ENCODE measurements at regions not wholly inside any gene's neighbourhood (a gene's known extent, or its start where the extent isn't known, plus 50 kb on each side); places are given as distances from the start of the nearest gene placed in this dataset.
"Not testable (repeated sequence)": the region's sequence is repeated elsewhere in the genome, so short reads cannot be mapped to it uniquely, and the experiment has no call there.

DNA sequence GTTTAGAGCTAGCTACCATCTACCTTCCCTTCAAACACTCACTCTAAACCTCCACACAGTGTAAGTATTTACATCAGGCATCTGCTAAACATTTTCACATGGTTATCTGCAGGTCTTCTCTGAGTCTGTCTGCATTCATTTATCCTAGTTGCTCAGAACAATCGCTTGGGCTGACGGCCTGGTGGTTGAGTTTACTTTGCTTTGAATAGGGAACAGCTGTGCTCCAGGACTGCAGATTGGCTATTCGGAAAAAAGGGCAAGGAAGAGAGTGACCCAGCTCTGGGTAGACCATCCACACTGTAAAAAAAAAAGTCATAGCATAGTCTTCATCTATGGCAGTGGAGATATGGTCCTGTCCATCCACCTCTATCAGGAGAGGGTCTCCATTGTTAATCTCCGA lies 115.3 kb upstream of the ESR1 start:
- intact Hi-C loops (cut with DNase I; ENCODE audit: low total_unique reads): no loop called here
- H3K9me3 ChIP-seq: no peaks in the 10 kb centered on the region
- H3K4me3 ChIP-seq: peak overlapping the region; percentile 33
- no peaks in the 10 kb centered on the region for H3K36me3 ChIP-seq
- no peak for TF ChIP-seq POLR2A (IDR thresholded peaks at IDR 0.05)
- peak overlapping the region; percentile 88 to 94 for H3K27ac ChIP-seq
- H3K27me3 ChIP-seq: no peaks in the 10 kb centered on the region
- no peak for DNase-seq
- no peaks in the 10 kb centered on the region for H3K4me1 ChIP-seq

DNA sequence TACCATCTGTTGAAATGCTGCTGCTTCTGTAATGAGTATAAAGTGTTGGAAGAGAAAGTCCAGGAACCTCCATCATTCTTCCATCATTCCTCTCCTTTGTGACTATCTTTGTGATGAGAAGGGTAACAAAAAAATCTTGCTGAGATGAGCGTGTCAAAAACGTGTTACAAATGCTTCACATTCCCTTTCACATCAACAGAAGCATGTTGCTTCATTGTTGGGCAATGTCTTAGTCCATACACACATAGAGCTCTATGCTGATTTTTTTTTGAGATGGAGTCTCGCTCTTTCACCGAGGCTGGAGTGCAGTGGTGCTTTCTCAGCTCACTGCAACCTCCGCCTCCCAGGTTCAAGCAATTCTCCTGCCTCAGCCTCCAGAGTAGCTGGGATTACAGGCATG lies 114.1 kb upstream of the ESR1 start:
- no peaks in the 10 kb centered on the region for H3K4me1 ChIP-seq
- H3K4me3 ChIP-seq: no peak overlapping the region
- intact Hi-C loops (cut with DNase I; ENCODE audit: low total_unique reads): no loop called here
- no peaks in the 10 kb centered on the region for H3K9me3 ChIP-seq
- DNase-seq: no peak
- no peaks in the 10 kb centered on the region for H3K36me3 ChIP-seq
- TF ChIP-seq CTCF (IDR thresholded peaks at IDR 0.05) (no peak), POLR2A (IDR thresholded peaks at IDR 0.05) (no peak)
- H3K27me3 ChIP-seq: no peaks in the 10 kb centered on the region
- peak overlapping the region in 1 of 2 donors; percentile 88 for H3K27ac ChIP-seq

DNA sequence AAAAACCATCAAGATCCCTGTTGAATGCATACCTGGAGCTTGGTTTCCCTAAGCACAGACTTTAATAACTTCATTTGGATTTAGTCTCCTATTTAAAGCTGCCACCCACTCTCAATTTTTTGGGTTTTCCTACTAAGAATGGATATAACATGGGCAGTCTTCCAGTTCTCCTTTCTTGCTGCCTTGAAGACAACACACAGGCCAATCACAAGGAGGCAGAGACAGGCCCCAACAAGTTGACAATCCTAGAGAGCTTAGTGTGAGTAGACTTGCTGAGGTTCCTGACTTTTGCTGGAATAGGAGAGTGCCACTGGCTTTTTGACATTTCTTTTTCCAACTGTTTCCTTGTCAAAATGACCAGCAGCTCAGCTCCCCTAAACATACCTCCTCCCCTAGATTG lies 112.3 kb upstream of the ESR1 start:
- intact Hi-C loops (cut with DNase I; ENCODE audit: low total_unique reads): no loop called here
- DNase-seq: no peak

DNA sequence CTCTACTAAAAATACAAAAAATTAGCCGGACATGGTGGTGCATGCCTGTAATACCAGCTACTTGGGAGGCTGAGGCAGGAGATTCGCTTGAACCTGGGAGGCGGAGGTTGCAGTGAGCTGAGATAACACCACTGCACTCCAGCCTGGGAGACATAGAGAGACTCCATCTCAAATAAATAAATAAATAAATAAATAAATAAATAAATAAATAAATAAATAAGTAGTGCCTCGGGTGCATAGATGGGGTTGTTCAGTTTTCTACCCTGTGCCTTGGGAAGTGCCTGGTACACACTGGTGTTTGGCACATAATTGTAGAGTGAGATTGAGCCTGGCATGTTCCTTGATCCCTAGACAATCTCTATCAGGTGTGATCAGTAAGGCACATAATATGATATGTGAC lies 111.2 kb upstream of the ESR1 start:
- H3K4me3 ChIP-seq; H3K27ac ChIP-seq; H3K27me3 ChIP-seq; DNase-seq; intact Hi-C loops (cut with DNase I; ENCODE audit: low total_unique reads); H3K36me3 ChIP-seq; H3K9me3 ChIP-seq; H3K4me1 ChIP-seq: not testable (repeated sequence)

More for the DNA sequence above, 112.3 kb upstream of the ESR1 start:
- Histone ChIP-seq H3K4me3 (no peak overlapping the region), H3K4me1 (no peaks in the 10 kb centered on the region), H3K27ac (no peak overlapping the region), H3K9me3 (no peaks in the 10 kb centered on the region), H3K27me3 (no peaks in the 10 kb centered on the region), H3K36me3 (no peaks in the 10 kb centered on the region)
- TF ChIP-seq POLR2A (IDR thresholded peaks at IDR 0.05) (no peak), CTCF (IDR thresholded peaks at IDR 0.05) (no peak)

GRCh38 chr6:151698931-151699700 lies 108.4 kb upstream of the ESR1 start:
- no peaks in the 10 kb centered on the region for H3K9me3 ChIP-seq
- H3K4me1 ChIP-seq: peaks cover 0 to 14% of the 10 kb centered on the region in 2 donors
- H3K4me3 ChIP-seq: peak overlapping the region in 1 of 2 donors; percentile 5
- H3K27ac ChIP-seq: peak overlapping the region; percentile 65 to 71
- no peaks in the 10 kb centered on the region for H3K36me3 ChIP-seq
- DNase-seq: no peak
- no peak for TF ChIP-seq POLR2A (IDR thresholded peaks at IDR 0.05)
- TF ChIP-seq CTCF (IDR thresholded peaks at IDR 0.05): no peak
- H3K27me3 ChIP-seq: no peaks in the 10 kb centered on the region
- intact Hi-C loops (cut with DNase I; ENCODE audit: low total_unique reads): no loop called here

DNA sequence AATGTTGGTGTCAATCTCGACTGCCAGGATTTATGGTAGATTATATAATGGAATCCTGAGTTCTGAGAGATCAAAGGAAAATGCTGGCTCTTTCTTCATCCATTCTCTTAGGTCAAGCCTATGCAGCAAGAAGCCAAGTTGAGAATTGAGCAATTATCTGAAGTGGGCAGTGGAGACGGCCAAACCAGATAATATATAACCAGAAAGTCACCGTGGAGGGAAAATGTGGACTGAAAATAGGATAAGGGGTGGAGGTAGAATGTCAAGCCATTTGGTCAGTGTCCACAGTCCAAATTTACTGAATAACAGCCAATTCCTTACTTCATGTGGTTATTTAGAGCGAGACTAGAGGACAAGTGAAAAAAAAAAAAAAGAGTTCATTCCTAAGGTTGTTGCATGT lies 107.8 kb upstream of the ESR1 start:
- no peaks in the 10 kb centered on the region for H3K36me3 ChIP-seq
- TF ChIP-seq POLR2A (IDR thresholded peaks at IDR 0.05): no peak
- TF ChIP-seq CTCF (IDR thresholded peaks at IDR 0.05): no peak
- intact Hi-C loops (cut with DNase I; ENCODE audit: low total_unique reads): no loop called here
- H3K4me3 ChIP-seq: no peak overlapping the region
- no peaks in the 10 kb centered on the region for H3K9me3 ChIP-seq
- peak overlapping the region; percentile 65 to 71 for H3K27ac ChIP-seq
- no peaks in the 10 kb centered on the region for H3K27me3 ChIP-seq
- peak; percentile 53 to 75 for DNase-seq
- peaks cover 0 to 14% of the 10 kb centered on the region in 2 donors for H3K4me1 ChIP-seq
